Prostate gland (tissue), 2 donors: ENCODE measurements at regions not wholly inside any gene's neighbourhood (a gene's known extent, or its start where the extent isn't known, plus 50 kb on each side); places are given as distances from the start of the nearest gene placed in this dataset.

Source experiments
- DNase-seq: peaks from one replicate; pipeline ENCODE4 v3.0.0-alpha.2; 2019; ENCODE audit warnings: low spot score
- H3K27ac ChIP-seq, 2 donors: fragments of 200-600 bp; sonication (generic); 2 replicates each; pipeline ENCODE4 v1.5.1; 2017 to 2019
- H3K27me3 ChIP-seq: fragments of 200-600 bp; sonication (generic); replicated peaks from 2 replicates; pipeline ENCODE4 v1.5.1; 2019; ENCODE audit not compliant: insufficient read depth
- H3K36me3 ChIP-seq, 2 donors: fragments of 200-600 bp; sonication (generic); 1 replicate in 1 of 2; 2 replicates in 1 of 2; pipeline versions ENCODE4 v1.5.1 to v1.8.1; 2017 to 2019
- H3K4me1 ChIP-seq: fragments of 200-600 bp; sonication (generic); replicated peaks from 2 replicates; pipeline ENCODE4 v1.5.1; 2019
- H3K4me3 ChIP-seq, 2 donors: fragments of 200-600 bp; sonication (generic); 2 replicates each; pipeline ENCODE4 v1.5.1; 2017 to 2019
- H3K9me3 ChIP-seq: fragments of 200-600 bp; sonication (generic); 2 replicates; pipeline ENCODE4 v1.5.1; 2017
- CTCF ChIP-seq, 4 experiments: fragments of 200-600 bp in 2 of 4; fragments of 450-650 bp in 2 of 4; sonication (generic) in 2 of 4; IDR thresholded peaks; 1 replicate in 3 of 4; 2 replicates in 1 of 4; pipeline ENCODE4 v1.5.1; 2016 to 2019; ENCODE audit warnings: antibody characterized with exemption in 4 of 4, mild to moderate bottlenecking in 2 of 4, moderate library complexity in 2 of 4
- POLR2A ChIP-seq: fragments of 450-650 bp; IDR thresholded peaks from one replicate; pipeline ENCODE4 v1.6.1; 2016; ENCODE audit warnings: antibody characterized with exemption, mild to moderate bottlenecking
- POLR2AphosphoS5 ChIP-seq: sonication (generic); formaldehyde crosslinking; IDR thresholded peaks from one replicate; pipeline ENCODE4 v1.6.1; 2017; ENCODE audit warnings: antibody characterized with exemption
- WGBS: methylation state at CpG from one replicate; pipeline ENCODE4 v1.1.5; 2018; 5-methylcytosine and 5-hydroxymethylcytosine counted together
- intact Hi-C: fragments of 100-400 bp; cut with DNase I; formaldehyde crosslinking; loops from one replicate; pipeline ENCODE4 v1.14.2; 2022

- Histone ChIP-seq H3K27me3 (no peaks in the 10 kb centered on the region), H3K27ac (no peak overlapping the region), H3K9me3 (no peaks in the 10 kb centered on the region), H3K4me3 (no peak overlapping the region), H3K36me3 (no peaks in the 10 kb centered on the region), H3K4me1 (no peaks in the 10 kb centered on the region)
- DNase-seq: no peak
- intact Hi-C loops: no loop called here
- WGBS: 68% methylated on average over 3 of the region's 3 CpGs
- no peak for TF ChIP-seq CTCF (IDR thresholded peaks at IDR 0.05)
- TF ChIP-seq POLR2A: no peak
- TF ChIP-seq POLR2AphosphoS5: no peak
Observed at GRCh38 chr4:133808151-133808550, 393.4 kb downstream of the PABPC4L start.

- no peak overlapping the region for H3K27ac ChIP-seq
- H3K4me3 ChIP-seq: no peak overlapping the region
- WGBS: 96% methylated on average over 2 of the region's 2 CpGs
- intact Hi-C loops: no loop called here
- no peaks in the 10 kb centered on the region for H3K4me1 ChIP-seq
- TF ChIP-seq CTCF (IDR thresholded peaks at IDR 0.05) (no peak), POLR2AphosphoS5 (no peak), POLR2A (no peak)
- no peaks in the 10 kb centered on the region for H3K9me3 ChIP-seq
- no peak for DNase-seq
- no peaks in the 10 kb centered on the region for H3K27me3 ChIP-seq
- H3K36me3 ChIP-seq: no peaks in the 10 kb centered on the region
Observed at GRCh38 chr4:133803341-133803740, 398.2 kb downstream of the PABPC4L start.

- Histone ChIP-seq H3K4me3 (no peak overlapping the region), H3K27ac (no peak overlapping the region), H3K36me3 (no peaks in the 10 kb centered on the region), H3K27me3 (no peaks in the 10 kb centered on the region), H3K4me1 (no peaks in the 10 kb centered on the region), H3K9me3 (no peaks in the 10 kb centered on the region)
- DNase-seq: no peak
- TF ChIP-seq CTCF (IDR thresholded peaks at IDR 0.05) (no peak), POLR2A (no peak), POLR2AphosphoS5 (no peak)
- intact Hi-C loops: no loop called here
- WGBS: 78% methylated on average over 3 of the region's 3 CpGs
Observed at GRCh38 chr4:133802359-133803140, 399.0 kb downstream of the PABPC4L start.

DNA sequence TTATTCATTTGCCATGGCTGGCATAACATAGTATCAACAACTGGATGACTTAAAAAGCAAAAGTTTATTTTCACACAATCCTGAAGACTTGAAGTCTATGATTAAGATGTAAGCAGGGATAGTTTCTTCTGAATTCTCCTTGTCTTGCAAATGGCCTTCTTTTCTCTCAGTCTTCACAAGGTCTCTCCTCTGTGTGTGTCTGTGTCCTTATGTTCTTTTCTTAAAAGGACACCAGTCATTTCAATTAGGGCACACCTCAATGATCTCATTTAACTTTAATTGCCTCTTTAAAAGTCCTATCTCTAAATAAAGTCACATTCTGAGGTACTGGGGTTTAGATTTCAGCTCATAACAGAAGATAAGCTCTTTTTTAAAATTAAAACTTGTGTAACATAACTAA is 399.7 kb downstream of the PABPC4L start:
- Histone ChIP-seq H3K4me3 (no peak overlapping the region), H3K9me3 (no peaks in the 10 kb centered on the region), H3K27ac (no peak overlapping the region), H3K4me1 (no peaks in the 10 kb centered on the region), H3K27me3 (no peaks in the 10 kb centered on the region), H3K36me3 (no peaks in the 10 kb centered on the region)
- intact Hi-C loops: no loop called here
- no peak for TF ChIP-seq POLR2A
- TF ChIP-seq CTCF (IDR thresholded peaks at IDR 0.05): no peak
- no peak for TF ChIP-seq POLR2AphosphoS5
- DNase-seq: no peak

DNA sequence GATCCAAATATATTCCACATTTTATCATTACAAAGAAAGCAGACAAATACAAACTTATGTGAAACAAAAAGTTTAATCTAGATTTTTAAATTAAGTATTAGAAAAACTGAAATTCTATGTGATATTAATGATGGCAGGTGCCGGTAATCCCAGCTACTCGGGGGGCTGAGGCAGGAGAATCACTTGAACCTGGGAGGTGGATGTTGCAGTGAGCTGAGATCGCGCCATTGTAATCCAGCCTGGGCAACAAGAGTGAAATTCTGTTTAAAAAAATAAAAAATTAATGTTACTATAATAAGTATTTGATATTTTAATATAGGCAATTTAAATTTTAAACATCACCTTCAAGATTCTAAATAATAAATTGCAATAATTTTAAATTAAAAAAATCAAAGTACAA is 400.6 kb downstream of the PABPC4L start:
- H3K9me3 ChIP-seq: no peaks in the 10 kb centered on the region
- no peak overlapping the region for H3K27ac ChIP-seq
- over 99% methylated on average over 4 of the region's 4 CpGs for WGBS
- no peak for DNase-seq
- H3K4me3 ChIP-seq: no peak overlapping the region
- no peaks in the 10 kb centered on the region for H3K36me3 ChIP-seq
- H3K4me1 ChIP-seq: no peaks in the 10 kb centered on the region
- H3K27me3 ChIP-seq: no peaks in the 10 kb centered on the region
- intact Hi-C loops: no loop called here
- no peak for TF ChIP-seq CTCF (IDR thresholded peaks at IDR 0.05)
- TF ChIP-seq POLR2AphosphoS5: no peak
- TF ChIP-seq POLR2A: no peak
